ENCODE measurements at regions not wholly inside any gene's neighbourhood (a gene's known extent, or its start where the extent isn't known, plus 50 kb on each side); places are given as distances from the start of the nearest gene placed in this dataset.

DNA sequence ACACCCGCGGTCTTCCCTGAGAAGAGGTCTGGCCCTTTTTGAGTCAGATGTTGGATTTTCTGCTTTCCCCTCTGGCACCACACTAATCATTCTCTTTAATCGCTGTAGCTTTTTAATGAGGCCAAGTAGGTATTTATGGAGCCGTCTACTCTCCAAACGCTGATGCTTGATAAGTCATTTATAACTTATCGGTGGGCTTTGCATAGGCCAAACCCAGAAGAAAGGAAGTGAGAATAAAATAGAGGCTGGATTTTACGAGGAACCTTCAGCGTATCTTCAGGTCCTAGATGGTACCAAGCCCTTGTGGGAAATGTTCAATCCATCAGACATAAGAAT, 142.5 kb upstream of the CTAGE1 start:
- no peak for TF ChIP-seq POLR2AphosphoS2 (IDR thresholded peaks at IDR 0.05; ENCODE audit: low read depth, low read length)
- TF ChIP-seq, protein P1, sequence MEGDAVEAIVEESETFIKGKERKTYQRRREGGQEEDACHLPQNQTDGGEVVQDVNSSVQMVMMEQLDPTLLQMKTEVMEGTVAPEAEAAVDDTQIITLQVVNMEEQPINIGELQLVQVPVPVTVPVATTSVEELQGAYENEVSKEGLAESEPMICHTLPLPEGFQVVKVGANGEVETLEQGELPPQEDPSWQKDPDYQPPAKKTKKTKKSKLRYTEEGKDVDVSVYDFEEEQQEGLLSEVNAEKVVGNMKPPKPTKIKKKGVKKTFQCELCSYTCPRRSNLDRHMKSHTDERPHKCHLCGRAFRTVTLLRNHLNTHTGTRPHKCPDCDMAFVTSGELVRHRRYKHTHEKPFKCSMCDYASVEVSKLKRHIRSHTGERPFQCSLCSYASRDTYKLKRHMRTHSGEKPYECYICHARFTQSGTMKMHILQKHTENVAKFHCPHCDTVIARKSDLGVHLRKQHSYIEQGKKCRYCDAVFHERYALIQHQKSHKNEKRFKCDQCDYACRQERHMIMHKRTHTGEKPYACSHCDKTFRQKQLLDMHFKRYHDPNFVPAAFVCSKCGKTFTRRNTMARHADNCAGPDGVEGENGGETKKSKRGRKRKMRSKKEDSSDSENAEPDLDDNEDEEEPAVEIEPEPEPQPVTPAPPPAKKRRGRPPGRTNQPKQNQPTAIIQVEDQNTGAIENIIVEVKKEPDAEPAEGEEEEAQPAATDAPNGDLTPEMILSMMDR (IDR thresholded peaks at IDR 0.05 in 2 of 3, conservative IDR thresholded peaks at IDR 0.05 in 1 of 3; ENCODE audit: control insufficient read depth in 2 of 3, extremely low read depth in 1 of 3, insufficient read depth in 1 of 3, low read depth in 3 of 3, low read length in 3 of 3), result no peak
- no peak for TF ChIP-seq POLR2AphosphoS5 (IDR thresholded peaks at IDR 0.05; ENCODE audit: low read length)
- no peak for TF ChIP-seq EZH2 (IDR thresholded peaks at IDR 0.05; ENCODE audit: borderline replicate concordance, control insufficient read depth, low read depth, low read length)

Data from GM12878 (cell line).